BE2C (cell line): ENCODE measurements at regions not wholly inside any gene's neighbourhood (a gene's known extent, or its start where the extent isn't known, plus 50 kb on each side); places are given as distances from the start of the nearest gene placed in this dataset.

Experiments
- DNase-seq: peaks from one replicate; pipeline ENCODE4 v3.0.0-alpha.2; 2020
- H3K27me3 ChIP-seq: fragments of 250-450 bp; sonication (Bioruptor Pico); 2 replicates; pipeline ENCODE4 v1.5.1; 2020; ENCODE audit warnings: mild to moderate bottlenecking
- H3K36me3 ChIP-seq: fragments of 250-450 bp; sonication (Bioruptor Pico); 2 replicates; pipeline ENCODE4 v1.5.1; 2020; ENCODE audit warnings: mild to moderate bottlenecking
- H3K4me1 ChIP-seq: fragments of 250-450 bp; sonication (Bioruptor Pico); 2 replicates; pipeline ENCODE4 v1.5.1; 2020
- H3K4me3 ChIP-seq: 2 replicates; pipeline ENCODE4 v1.5.1; 2011; ENCODE audit warnings: low read depth, low read length
- H3K9me3 ChIP-seq: fragments of 250-450 bp; sonication (Bioruptor Pico); 2 replicates; pipeline ENCODE4 v1.5.1; 2020
- CTCF ChIP-seq: IDR thresholded peaks from 2 replicates; pipeline ENCODE4 v1.5.1; 2012; ENCODE audit warnings: mild to moderate bottlenecking, low read depth, low read length

- H3K27me3 ChIP-seq = no peaks in the 10 kb centered on the region
- TF ChIP-seq CTCF = no peak
- no peaks in the 10 kb centered on the region for H3K4me1 ChIP-seq
- H3K4me3 ChIP-seq = no peak overlapping the region
- no peaks in the 10 kb centered on the region for H3K36me3 ChIP-seq
- no peak for DNase-seq
- no peaks in the 10 kb centered on the region for H3K9me3 ChIP-seq
Observed at GRCh38 chr18:73626221-73626620, 521.4 kb downstream of the FBXO15 start.

DNA sequence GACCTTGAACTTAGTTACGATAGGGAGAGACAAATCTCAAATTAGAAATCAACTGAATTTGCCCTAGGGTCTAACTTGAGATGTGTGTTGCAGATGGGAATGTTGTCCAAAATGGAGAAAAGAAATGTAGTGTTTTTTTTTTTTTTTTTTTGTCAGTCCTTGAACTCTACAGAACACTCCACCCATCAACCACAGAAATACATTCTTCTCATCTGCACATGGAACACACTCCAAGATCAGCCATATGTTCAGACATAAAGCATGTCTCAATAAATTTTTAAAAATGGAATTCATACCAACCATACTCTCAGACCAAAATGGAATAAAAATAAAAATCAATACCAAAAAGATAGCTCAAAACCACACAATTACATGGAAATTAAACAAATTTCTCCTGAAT lies 526.5 kb downstream of the FBXO15 start:
- DNase-seq = no peak
- no peak for TF ChIP-seq CTCF
- no peaks in the 10 kb centered on the region for H3K4me1 ChIP-seq
- no peaks in the 10 kb centered on the region for H3K27me3 ChIP-seq
- H3K36me3 ChIP-seq = no peaks in the 10 kb centered on the region
- H3K9me3 ChIP-seq = no peaks in the 10 kb centered on the region
- H3K4me3 ChIP-seq = no peak overlapping the region

- no peak for TF ChIP-seq CTCF
- DNase-seq = no peak
- no peaks in the 10 kb centered on the region for H3K9me3 ChIP-seq
- H3K4me3 ChIP-seq = no peak overlapping the region
- H3K4me1 ChIP-seq = no peaks in the 10 kb centered on the region
- no peaks in the 10 kb centered on the region for H3K27me3 ChIP-seq
- no peaks in the 10 kb centered on the region for H3K36me3 ChIP-seq
Observed at GRCh38 chr18:73617981-73618380, 529.7 kb downstream of the FBXO15 start.

- Histone ChIP-seq H3K4me3 (no peak overlapping the region), H3K9me3 (no peaks in the 10 kb centered on the region), H3K36me3 (no peaks in the 10 kb centered on the region), H3K27me3 (no peaks in the 10 kb centered on the region), H3K4me1 (no peaks in the 10 kb centered on the region)
- no peak for DNase-seq
- TF ChIP-seq CTCF = no peak
Observed at GRCh38 chr18:73615506-73615905, 532.1 kb downstream of the FBXO15 start.

- no peaks in the 10 kb centered on the region for H3K36me3 ChIP-seq
- H3K27me3 ChIP-seq = no peaks in the 10 kb centered on the region
- no peak for DNase-seq
- no peaks in the 10 kb centered on the region for H3K9me3 ChIP-seq
- no peak overlapping the region for H3K4me3 ChIP-seq
- H3K4me1 ChIP-seq = no peaks in the 10 kb centered on the region
- no peak for TF ChIP-seq CTCF
Observed at GRCh38 chr18:73614812-73615211, 532.8 kb downstream of the FBXO15 start.

- no peak for TF ChIP-seq CTCF
- no peak for DNase-seq
- Histone ChIP-seq H3K9me3 (no peaks in the 10 kb centered on the region), H3K27me3 (no peaks in the 10 kb centered on the region), H3K36me3 (no peaks in the 10 kb centered on the region), H3K4me1 (no peaks in the 10 kb centered on the region), H3K4me3 (no peak overlapping the region)
Observed at GRCh38 chr18:73613706-73614340, 533.8 kb downstream of the FBXO15 start.
